HUES6 (cell line): ENCODE measurements at regions not wholly inside any gene's neighbourhood (a gene's known extent, or its start where the extent isn't known, plus 50 kb on each side); places are given as distances from the start of the nearest gene placed in this dataset.

Source experiments
- H3K27ac ChIP-seq: 2 replicates; pipeline ENCODE4 v1.7.0; 2013; ENCODE audit warnings: low read depth, mild to moderate bottlenecking, low read length, inconsistent platforms
- H3K27me3 ChIP-seq: 2 replicates; pipeline ENCODE4 v1.6.1; 2013; ENCODE audit warnings: low read length; ENCODE audit not compliant: control insufficient read depth, insufficient read depth
- H3K36me3 ChIP-seq: 2 replicates; pipeline ENCODE4 v1.6.1; 2013; ENCODE audit warnings: low read length; ENCODE audit not compliant: control insufficient read depth, insufficient read depth
- H3K4me1 ChIP-seq: 2 replicates; pipeline ENCODE4 v1.6.1; 2013; ENCODE audit warnings: low read length; ENCODE audit not compliant: control insufficient read depth, insufficient read depth
- H3K4me3 ChIP-seq: 2 replicates; pipeline ENCODE4 v1.5.1; 2013; ENCODE audit warnings: low read depth, low read length
- H3K9ac ChIP-seq: one replicate; pipeline ENCODE4 v1.6.1; 2013; ENCODE audit warnings: mild to moderate bottlenecking, low read length
- H3K9me3 ChIP-seq: 2 replicates; pipeline ENCODE4 v1.6.1; 2013; ENCODE audit warnings: low read depth, low read length; ENCODE audit not compliant: control insufficient read depth, insufficient read depth

DNA sequence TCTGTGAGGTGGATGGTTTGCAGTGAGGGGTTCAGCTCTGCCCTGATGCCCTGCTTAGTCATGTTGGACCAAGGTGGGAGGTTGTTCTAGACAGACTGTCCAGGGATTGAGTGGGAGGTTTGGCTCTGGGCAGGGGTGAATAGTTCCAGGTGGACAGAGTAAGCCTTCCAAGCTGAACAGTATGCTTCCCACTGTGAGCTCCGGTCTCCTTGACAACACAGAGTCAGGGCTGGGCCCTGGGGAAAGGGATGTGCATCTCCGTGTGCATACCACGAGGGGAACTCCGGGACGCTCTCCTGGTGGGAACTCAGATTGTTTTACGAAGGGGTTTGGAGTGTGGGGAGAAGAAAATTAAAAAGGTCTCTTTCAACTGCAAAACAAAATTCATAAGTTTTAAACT is 174.7 kb downstream of the DHX35 start:
- Histone ChIP-seq H3K27ac (no peak overlapping the region), H3K4me3 (no peak overlapping the region), H3K36me3 (no peaks in the 10 kb centered on the region), H3K9me3 (no peaks in the 10 kb centered on the region), H3K4me1 (no peaks in the 10 kb centered on the region), H3K27me3 (peaks cover 28% of the 10 kb centered on the region), H3K9ac (no peak overlapping the region)

DNA sequence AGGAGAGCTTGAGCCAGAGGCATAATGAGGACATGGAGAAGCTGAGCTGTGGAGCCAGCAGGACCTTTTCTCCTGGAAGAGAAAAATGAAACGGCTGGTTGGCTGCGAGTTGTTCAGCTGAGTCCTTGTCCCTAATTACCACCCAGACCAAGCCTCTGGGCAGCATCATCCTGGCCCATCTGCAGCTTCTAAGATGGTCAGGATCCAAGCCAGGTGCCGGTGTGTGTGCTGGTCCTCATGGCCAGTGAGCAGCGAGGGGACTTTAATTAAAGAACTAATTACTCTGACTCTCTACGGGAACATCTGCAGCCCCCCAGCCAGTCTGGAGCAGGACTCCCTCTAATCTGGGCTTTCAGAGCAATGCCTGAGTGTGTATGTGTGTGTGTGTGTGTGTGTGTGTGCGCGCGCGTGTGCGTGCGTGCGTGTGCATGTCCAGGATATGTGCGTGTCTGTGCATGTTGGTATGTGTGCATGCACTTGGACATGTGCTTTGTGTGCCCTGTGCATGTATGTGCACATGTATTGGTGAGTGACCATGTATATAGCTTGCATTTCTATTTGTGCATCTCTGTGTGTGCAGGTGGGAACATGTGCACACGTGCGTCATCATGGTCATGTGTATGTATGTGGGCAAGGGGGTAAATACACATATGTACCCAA is 173.9 kb downstream of the DHX35 start:
- Histone ChIP-seq H3K9me3 (no peaks in the 10 kb centered on the region), H3K36me3 (no peaks in the 10 kb centered on the region), H3K4me1 (no peaks in the 10 kb centered on the region), H3K9ac (no peak overlapping the region), H3K27ac (no peak overlapping the region), H3K4me3 (no peak overlapping the region), H3K27me3 (peaks cover 24% of the 10 kb centered on the region)

DNA sequence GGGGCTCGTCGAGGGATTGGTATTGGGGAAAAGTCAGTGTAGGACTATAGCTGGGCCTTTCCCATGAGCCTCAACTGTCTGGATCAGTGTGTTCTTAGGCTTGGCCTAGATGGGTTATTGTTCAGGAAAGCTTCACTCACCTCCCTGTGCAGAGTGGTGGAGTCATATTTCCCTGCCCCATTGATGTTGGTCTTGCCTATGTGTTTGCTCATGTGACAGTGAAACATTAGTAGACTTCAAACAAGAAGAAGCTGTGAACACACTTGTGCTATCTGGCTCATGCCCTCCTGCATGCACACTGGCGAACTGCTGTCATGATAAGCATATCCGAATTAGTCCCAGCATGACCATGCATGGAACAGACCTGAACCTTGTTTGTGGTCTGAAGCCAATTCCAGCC is 171.1 kb downstream of the DHX35 start:
- H3K27ac ChIP-seq = no peak overlapping the region
- no peaks in the 10 kb centered on the region for H3K36me3 ChIP-seq
- H3K9ac ChIP-seq = no peak overlapping the region
- H3K9me3 ChIP-seq = no peaks in the 10 kb centered on the region
- no peak overlapping the region for H3K4me3 ChIP-seq
- no peaks in the 10 kb centered on the region for H3K4me1 ChIP-seq
- peaks cover 3% of the 10 kb centered on the region; the same call in 1 of the 2 replicates for H3K27me3 ChIP-seq

DNA sequence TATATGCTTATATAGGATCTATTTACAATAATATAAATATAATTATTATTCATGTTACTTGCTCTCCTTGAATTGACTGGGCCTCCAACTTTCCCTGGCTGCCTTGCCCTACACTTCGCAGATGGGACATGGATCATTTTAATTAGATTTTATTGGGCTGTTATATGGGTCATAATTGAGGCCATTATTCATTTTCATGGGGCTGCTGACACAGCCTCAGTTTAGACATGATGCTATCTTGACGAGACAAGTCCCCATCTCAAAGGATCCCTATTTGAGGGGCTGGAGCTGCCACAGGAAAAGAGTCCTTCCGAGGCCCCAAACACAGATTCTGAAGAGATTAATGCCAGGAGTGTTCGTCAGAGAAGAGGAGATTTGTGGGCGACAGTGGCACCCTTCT is 170.4 kb downstream of the DHX35 start:
- Histone ChIP-seq H3K27me3 (no peaks in the 10 kb centered on the region), H3K4me3 (no peak overlapping the region), H3K27ac (no peak overlapping the region), H3K4me1 (no peaks in the 10 kb centered on the region), H3K36me3 (no peaks in the 10 kb centered on the region), H3K9me3 (no peaks in the 10 kb centered on the region), H3K9ac (no peak overlapping the region)

DNA sequence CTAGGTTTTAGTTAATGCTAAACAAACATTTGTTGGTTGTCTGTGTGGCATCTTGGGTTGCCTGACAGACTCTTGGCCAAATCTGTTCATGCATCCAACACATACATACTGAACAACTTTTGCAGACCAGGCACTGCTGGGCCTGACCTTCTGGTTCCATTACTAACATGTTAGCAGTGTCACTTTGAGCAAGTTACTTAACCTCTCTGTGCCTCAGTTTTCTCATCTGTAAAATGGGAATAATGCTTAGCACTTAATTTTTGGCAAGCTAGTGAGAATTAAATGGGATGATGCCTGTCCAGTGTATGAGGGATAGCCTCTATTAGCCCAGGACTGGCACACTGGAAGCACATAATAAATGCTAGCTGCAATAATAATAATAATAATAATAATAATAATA is 169.9 kb downstream of the DHX35 start:
- Histone ChIP-seq H3K36me3 (no peaks in the 10 kb centered on the region), H3K9me3 (no peaks in the 10 kb centered on the region), H3K4me3 (no peak overlapping the region), H3K4me1 (no peaks in the 10 kb centered on the region), H3K27ac (no peak overlapping the region), H3K27me3 (no peaks in the 10 kb centered on the region), H3K9ac (no peak overlapping the region)

DNA sequence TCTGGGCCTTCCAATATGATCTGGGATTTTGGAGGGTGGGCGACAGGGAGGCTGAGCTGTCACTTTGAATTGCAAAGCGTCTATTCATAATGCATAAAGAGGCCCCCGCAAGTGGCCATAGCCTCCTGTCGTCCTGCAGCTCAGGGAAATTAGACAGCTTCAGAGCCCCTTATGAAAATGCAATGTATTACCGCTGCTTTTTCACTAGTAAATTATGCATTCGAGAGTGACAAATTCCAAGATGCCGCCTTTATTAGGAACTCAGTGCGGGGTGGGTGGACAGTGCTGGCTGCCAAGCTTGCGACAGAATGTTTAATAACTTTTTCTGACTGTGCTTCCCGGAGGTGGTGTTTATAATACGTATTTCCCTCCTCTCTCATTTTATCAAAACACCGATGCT is 168.5 kb downstream of the DHX35 start:
- H3K9ac ChIP-seq = no peak overlapping the region
- no peaks in the 10 kb centered on the region for H3K27me3 ChIP-seq
- H3K4me1 ChIP-seq = no peaks in the 10 kb centered on the region
- H3K4me3 ChIP-seq = no peak overlapping the region
- no peak overlapping the region for H3K27ac ChIP-seq
- no peaks in the 10 kb centered on the region for H3K9me3 ChIP-seq
- H3K36me3 ChIP-seq = no peaks in the 10 kb centered on the region

DNA sequence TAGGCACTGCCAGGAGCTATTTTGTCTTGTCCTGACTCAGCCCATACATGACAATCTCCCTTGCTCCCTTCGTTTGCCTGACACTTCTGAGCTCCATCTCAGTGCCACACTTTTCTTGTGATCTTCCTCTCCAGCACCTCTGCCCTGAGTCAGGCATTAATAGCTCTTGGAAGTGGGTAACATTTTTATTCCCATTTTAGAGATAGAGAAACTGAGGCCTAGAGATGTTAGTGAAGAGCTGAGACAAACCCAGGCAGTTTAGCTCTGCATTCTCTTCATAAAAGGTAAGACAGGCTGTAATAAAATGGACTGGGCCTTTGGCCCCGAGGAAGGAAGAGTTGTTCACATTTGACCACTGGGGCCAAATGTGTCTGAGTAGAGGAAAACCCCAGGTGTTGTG is 167.4 kb downstream of the DHX35 start:
- Histone ChIP-seq H3K9me3 (no peaks in the 10 kb centered on the region), H3K9ac (no peak overlapping the region), H3K4me3 (no peak overlapping the region), H3K27me3 (no peaks in the 10 kb centered on the region), H3K4me1 (no peaks in the 10 kb centered on the region), H3K36me3 (no peaks in the 10 kb centered on the region), H3K27ac (no peak overlapping the region)

DNA sequence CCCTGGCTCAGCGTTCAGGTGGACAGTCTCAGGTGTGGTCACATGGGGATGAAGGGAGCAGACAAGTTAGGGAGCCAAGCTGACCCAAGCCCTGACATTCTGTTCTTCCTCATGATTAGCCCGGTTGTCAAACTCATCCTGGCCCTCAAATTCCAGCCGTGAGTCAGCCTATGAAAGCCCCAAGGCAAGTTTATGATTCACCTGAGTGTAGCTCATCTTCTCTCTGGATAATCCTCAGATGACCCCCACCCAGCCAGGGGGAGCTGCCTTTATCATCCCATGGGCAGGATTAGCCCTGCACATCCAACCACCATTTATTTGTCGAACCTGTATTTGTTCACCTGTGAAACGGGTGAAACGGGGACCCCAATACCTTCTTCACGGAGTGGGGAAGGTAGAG is 161.9 kb downstream of the DHX35 start:
- Histone ChIP-seq H3K9ac (no peak overlapping the region), H3K27ac (no peak overlapping the region), H3K4me3 (no peak overlapping the region), H3K27me3 (peaks cover 6% of the 10 kb centered on the region; the same call in 1 of the 2 replicates), H3K9me3 (no peaks in the 10 kb centered on the region), H3K4me1 (peaks cover 23% of the 10 kb centered on the region), H3K36me3 (no peaks in the 10 kb centered on the region)

DNA sequence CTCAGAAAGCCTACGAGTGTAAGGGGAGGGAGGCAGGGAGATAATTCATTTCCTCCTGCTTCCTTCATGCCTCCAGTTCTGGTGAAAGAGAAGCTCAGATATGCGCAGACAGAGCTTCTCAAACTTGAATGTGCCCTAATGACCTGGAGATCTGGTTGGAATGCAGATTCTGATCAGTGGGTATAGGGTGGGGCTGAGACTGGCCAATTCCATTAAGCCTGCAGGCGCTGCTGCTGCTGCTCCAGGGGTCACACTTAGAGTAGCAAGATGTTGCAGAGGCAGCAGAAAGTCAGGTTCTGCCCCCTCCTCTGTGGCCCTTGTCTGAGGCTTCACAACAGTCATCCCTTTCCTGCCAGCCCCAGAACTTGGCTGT is 161.0 kb downstream of the DHX35 start:
- Histone ChIP-seq H3K9ac (no peak overlapping the region), H3K4me1 (peaks cover 27% of the 10 kb centered on the region), H3K27ac (no peak overlapping the region), H3K36me3 (no peaks in the 10 kb centered on the region), H3K4me3 (no peak overlapping the region), H3K9me3 (peaks cover 1% of the 10 kb centered on the region; the same call in 1 of the 2 replicates), H3K27me3 (peaks cover 6% of the 10 kb centered on the region; the same call in 1 of the 2 replicates)

DNA sequence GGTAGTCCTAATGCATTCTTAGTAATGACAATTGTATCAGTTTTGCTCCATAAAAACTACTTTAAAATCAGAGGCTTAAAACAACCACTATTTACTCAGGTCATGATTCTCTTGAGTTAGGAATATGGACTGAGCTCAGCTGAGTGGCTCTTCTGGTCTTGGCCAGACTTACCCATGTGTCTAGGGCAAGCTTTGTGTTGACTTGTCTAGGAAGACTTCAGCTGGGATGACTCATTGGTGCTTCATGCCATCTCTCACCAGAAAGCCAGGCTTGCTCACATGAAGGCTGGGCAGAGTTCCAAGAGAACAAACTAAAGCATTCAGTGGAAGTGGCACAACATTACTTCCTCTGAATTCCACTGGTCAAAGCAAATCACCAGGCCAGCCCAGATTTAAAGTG is 155.3 kb downstream of the DHX35 start:
- H3K4me3 ChIP-seq = no peak overlapping the region
- H3K9ac ChIP-seq = no peak overlapping the region
- H3K27me3 ChIP-seq = peaks cover 6% of the 10 kb centered on the region; the same call in 1 of the 2 replicates
- peaks cover 15% of the 10 kb centered on the region for H3K4me1 ChIP-seq
- no peaks in the 10 kb centered on the region for H3K36me3 ChIP-seq
- H3K27ac ChIP-seq = no peak overlapping the region
- peaks cover 10% of the 10 kb centered on the region; the same call in 1 of the 2 replicates for H3K9me3 ChIP-seq

DNA sequence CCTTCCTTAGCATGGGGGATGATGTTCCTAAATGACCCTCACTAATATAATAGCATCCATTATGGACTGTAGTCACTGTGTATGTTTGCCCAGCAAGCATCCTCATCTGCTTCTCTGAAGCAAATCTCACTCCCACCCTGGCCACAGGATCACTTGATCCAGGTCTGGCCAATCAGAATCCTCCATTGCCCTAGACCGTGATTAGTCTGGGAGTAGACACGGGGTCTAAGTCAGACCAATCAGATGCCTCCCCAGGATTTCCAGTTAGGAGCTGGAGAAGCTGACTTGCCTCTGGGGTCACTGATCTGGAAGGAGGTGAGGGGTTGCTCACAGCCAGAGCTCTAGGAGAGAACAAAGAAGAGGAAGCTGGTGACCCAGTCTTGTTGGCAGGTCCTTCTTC is 153.9 kb downstream of the DHX35 start:
- no peak overlapping the region for H3K4me3 ChIP-seq
- H3K36me3 ChIP-seq = no peaks in the 10 kb centered on the region
- no peak overlapping the region for H3K9ac ChIP-seq
- H3K27ac ChIP-seq = no peak overlapping the region
- peaks cover 4% of the 10 kb centered on the region; the same call in 1 of the 2 replicates for H3K27me3 ChIP-seq
- peaks cover 10% of the 10 kb centered on the region; the same call in 1 of the 2 replicates for H3K9me3 ChIP-seq
- H3K4me1 ChIP-seq = peaks cover 12% of the 10 kb centered on the region
